H1 (cell line): ENCODE measurements at regions not wholly inside any gene's neighbourhood (a gene's known extent, or its start where the extent isn't known, plus 50 kb on each side); places are given as distances from the start of the nearest gene placed in this dataset.

Source experiments
- CTCF ChIA-PET: fragments of 300-600 bp; sonication (Branson Sonifier 250); formaldehyde crosslinking; loops from one replicate; lab custom pipeline; 2021; ENCODE audit not compliant: partially characterized antibody; lab: Charles Lee
- POLR2A ChIA-PET: fragments of 300-600 bp; sonication (Branson Sonifier 250); formaldehyde crosslinking; loops from one replicate; lab custom pipeline; 2021; ENCODE audit warnings: inconsistent platforms; ENCODE audit not compliant: partially characterized antibody; lab: Charles Lee
- DNase-seq, 2 experiments: peaks; one replicate each; pipeline versions ENCODE4 v3.0.0 to v3.0.0-alpha.2; 2010 to 2022; ENCODE audit warnings: low spot score in 2 of 2, low read depth in 1 of 2, mixed read lengths in 1 of 2
- FAIRE-seq: peaks from 2 replicates; lab custom pipeline; 2011; peaks lifted over from hg19 to GRCh38; lab: Jason Lieb, UNC
- H2AFZ ChIP-seq: 2 replicates; pipeline ENCODE4 v1.8.1; 2012; ENCODE audit warnings: low read length, inconsistent platforms
- H2AK5ac ChIP-seq: 2 replicates; pipeline ENCODE4 v1.6.1; 2013; ENCODE audit warnings: low read depth, low read length
- H2BK120ac ChIP-seq: replicated peaks from 2 replicates; pipeline ENCODE3; 2013; ENCODE audit warnings: low read depth, low read length, inconsistent platforms
- H2BK12ac ChIP-seq: 2 replicates; pipeline ENCODE4 v1.6.1; 2013; ENCODE audit warnings: low read depth, low read length
- H2BK15ac ChIP-seq: 2 replicates; pipeline ENCODE4 v1.6.1; 2013; ENCODE audit warnings: low read length
- H2BK20ac ChIP-seq: 2 replicates; pipeline ENCODE4 v1.6.1; 2013; ENCODE audit warnings: low read length
- H2BK5ac ChIP-seq: 2 replicates; pipeline ENCODE4 v1.6.1; 2013; ENCODE audit warnings: low read depth, low read length
- H3K14ac ChIP-seq: 2 replicates; pipeline ENCODE4 v1.6.1; 2013; ENCODE audit warnings: inconsistent platforms; ENCODE audit not compliant: insufficient read length
- H3K18ac ChIP-seq: 2 replicates; pipeline ENCODE4 v1.6.1; 2013; ENCODE audit warnings: low read length; ENCODE audit errors: extremely low read depth
- H3K23ac ChIP-seq: 2 replicates; pipeline ENCODE4 v1.6.1; 2013; ENCODE audit warnings: inconsistent platforms; ENCODE audit not compliant: insufficient read length
- H3K23me2 ChIP-seq: 2 replicates; pipeline ENCODE4 v1.6.1; 2013; ENCODE audit warnings: low read depth, low read length
- H3K27ac ChIP-seq: 2 replicates; pipeline ENCODE4 v1.6.1; 2011; ENCODE audit warnings: low read depth, low read length, inconsistent platforms
- H3K27me3 ChIP-seq, 4 experiments: replicated peaks in 1 of 4; 1 replicate in 1 of 4; 2 replicates in 3 of 4; pipeline versions ENCODE4 v1.6.1 to v1.8.1; 2011 to 2013; ENCODE audit warnings: low read length in 3 of 4, mild to moderate bottlenecking in 3 of 4, inconsistent platforms in 2 of 4, mixed read lengths in 2 of 4, moderate library complexity in 1 of 4; ENCODE audit not compliant: control insufficient read depth in 3 of 4, insufficient read depth in 3 of 4; ENCODE audit errors: extremely low read depth in 1 of 4
- H3K36me3 ChIP-seq, 4 experiments: 2 replicates each; pipeline versions ENCODE4 v1.6.1 to v1.8.1; 2011 to 2013; ENCODE audit warnings: mild to moderate bottlenecking in 4 of 4, low read length in 3 of 4, moderate library complexity in 2 of 4, control low read depth in 1 of 4, inconsistent platforms in 1 of 4; ENCODE audit not compliant: insufficient read depth in 4 of 4, control insufficient read depth in 2 of 4
- H3K4ac ChIP-seq: replicated peaks from 2 replicates; pipeline ENCODE3; 2013; ENCODE audit warnings: low read length, low read depth, mixed read lengths, inconsistent platforms; ENCODE audit not compliant: insufficient read length
- H3K4me1 ChIP-seq, 4 experiments: replicated peaks in 1 of 4; 1 replicate in 1 of 4; 2 replicates in 3 of 4; pipeline versions ENCODE4 v1.6.1 to v1.8.1; 2011 to 2013; ENCODE audit warnings: low read length in 3 of 4, inconsistent platforms in 2 of 4, mixed read lengths in 1 of 4; ENCODE audit not compliant: insufficient read depth in 4 of 4, control insufficient read depth in 3 of 4
- H3K4me2 ChIP-seq, 2 experiments: 2 replicates each; pipeline versions ENCODE4 v1.6.1 to v1.8.1; 2011 to 2013; ENCODE audit warnings: low read depth in 2 of 2, low read length in 2 of 2, control low read depth in 1 of 2, inconsistent platforms in 1 of 2, mild to moderate bottlenecking in 1 of 2; ENCODE audit not compliant: insufficient read depth in 1 of 2
- H3K4me3 ChIP-seq, 4 experiments: fragments of 200-600, 300-600 bp in 1 of 4; sonication (generic), shearing (Covaris generic), sonication (Bioruptor Twin) in 1 of 4; 2 replicates each; pipeline versions ENCODE4 v1.5.1 to v1.8.1; 2011 to 2016; ENCODE audit warnings: low read length in 4 of 4, low read depth in 3 of 4, control low read depth in 2 of 4, inconsistent platforms in 2 of 4, mild to moderate bottlenecking in 2 of 4, mixed read lengths in 1 of 4, moderate library complexity in 1 of 4; ENCODE audit not compliant: insufficient read depth in 2 of 4; ENCODE audit errors: extremely low read depth in 1 of 4
- H3K56ac ChIP-seq: replicated peaks from 2 replicates; pipeline ENCODE3; 2013; ENCODE audit warnings: low read depth, mild to moderate bottlenecking, mixed read lengths, low read length, inconsistent platforms; ENCODE audit not compliant: insufficient read length
- H3K79me1 ChIP-seq: 2 replicates; pipeline ENCODE4 v1.6.1; 2013; ENCODE audit warnings: low read depth, low read length, control low read depth
- H3K79me2 ChIP-seq, 2 experiments: 2 replicates each; pipeline versions ENCODE4 v1.6.1 to v1.8.1; 2012 to 2013; ENCODE audit warnings: low read length in 2 of 2, mild to moderate bottlenecking in 2 of 2, inconsistent platforms in 1 of 2; ENCODE audit not compliant: insufficient read depth in 2 of 2, control insufficient read depth in 1 of 2
- H3K9ac ChIP-seq, 4 experiments: replicated peaks in 1 of 4; 1 replicate in 1 of 4; 2 replicates in 3 of 4; pipeline versions ENCODE4 v1.6.1 to v1.8.1; 2011 to 2013; ENCODE audit warnings: low read depth in 3 of 4, low read length in 3 of 4, control low read depth in 2 of 4, mild to moderate bottlenecking in 2 of 4, moderate library complexity in 2 of 4, inconsistent platforms in 1 of 4; ENCODE audit errors: extremely low read depth in 1 of 4
- H3K9me3 ChIP-seq, 2 experiments: 2 replicates each; pipeline versions ENCODE4 v1.6.1 to v1.8.1; 2012 to 2013; ENCODE audit warnings: mild to moderate bottlenecking in 2 of 2, moderate library complexity in 2 of 2, control low read depth in 1 of 2, inconsistent platforms in 1 of 2, low read depth in 1 of 2, low read length in 1 of 2, mixed read lengths in 1 of 2; ENCODE audit not compliant: insufficient read depth in 2 of 2
- H4K20me1 ChIP-seq, 2 experiments: replicated peaks in 1 of 2; 2 replicates each; pipeline versions ENCODE3 to v1.8.1; 2011 to 2013; ENCODE audit warnings: inconsistent platforms in 2 of 2, low read length in 2 of 2, mild to moderate bottlenecking in 1 of 2; ENCODE audit not compliant: insufficient read depth in 2 of 2, control insufficient read depth in 1 of 2
- H4K5ac ChIP-seq: 2 replicates; pipeline ENCODE4 v1.6.1; 2013; ENCODE audit warnings: low read length, low read depth, mixed read lengths, inconsistent platforms; ENCODE audit not compliant: insufficient read length
- H4K8ac ChIP-seq: 2 replicates; pipeline ENCODE4 v1.8.0; 2013; ENCODE audit warnings: mild to moderate bottlenecking, moderate library complexity, low read length, inconsistent platforms; ENCODE audit not compliant: insufficient read depth; ENCODE audit errors: extremely low read depth
- H4K91ac ChIP-seq: replicated peaks from 2 replicates; pipeline ENCODE3; 2013; ENCODE audit warnings: low read length, mixed read lengths, inconsistent platforms; ENCODE audit not compliant: insufficient read length
- CEBPB ChIP-seq: IDR thresholded peaks from 2 replicates; pipeline ENCODE4 v1.6.1; 2012; ENCODE audit warnings: low read depth, low read length
- CHD2 ChIP-seq: IDR thresholded peaks from 2 replicates; pipeline ENCODE4 v1.6.1; 2012; ENCODE audit warnings: low read length, improper control_type of control experiment
- GTF2F1 ChIP-seq: IDR thresholded peaks from 2 replicates; pipeline ENCODE4 v1.6.1; 2012; ENCODE audit warnings: low read depth, low read length, improper control_type of control experiment, borderline replicate concordance
- KDM1A ChIP-seq: fragments of 200-600, 300-600 bp; sonication (generic); IDR thresholded peaks from 2 replicates; pipeline ENCODE4 v1.7.1; 2016; ENCODE audit warnings: mild to moderate bottlenecking, low read length, borderline replicate concordance
- NANOG ChIP-seq: IDR thresholded peaks from 2 replicates; pipeline ENCODE4 v1.6.1; 2011; ENCODE audit warnings: low read length, low read depth, mild to moderate bottlenecking, inconsistent platforms; ENCODE audit not compliant: insufficient read depth, poor library complexity, severe bottlenecking
- NRF1 ChIP-seq: IDR thresholded peaks from 2 replicates; pipeline ENCODE4 v1.6.1; 2011; ENCODE audit warnings: mild to moderate bottlenecking, low read depth, low read length, improper control_type of control experiment
- POU5F1 ChIP-seq: IDR thresholded peaks from 2 replicates; pipeline ENCODE4 v1.6.1; 2011; ENCODE audit warnings: low read depth, mild to moderate bottlenecking, low read length, moderate library complexity
- RFX5 ChIP-seq: IDR thresholded peaks from 2 replicates; pipeline ENCODE4 v1.6.1; 2011; ENCODE audit warnings: low read depth, low read length, improper control_type of control experiment, borderline replicate concordance
- SIN3A ChIP-seq, 2 experiments: IDR thresholded peaks in 1 of 2; conservative IDR thresholded peaks in 1 of 2; 2 replicates each; pipeline ENCODE4 v1.6.1; 2011 to 2012; ENCODE audit warnings: low read length in 2 of 2, improper control_type of control experiment in 1 of 2, low read depth in 1 of 2, mild to moderate bottlenecking in 1 of 2
- SP4 ChIP-seq: IDR thresholded peaks from 2 replicates; pipeline ENCODE4 v1.6.1; 2012; ENCODE audit warnings: low read length, inconsistent platforms
- SRF ChIP-seq: IDR thresholded peaks from 2 replicates; pipeline ENCODE4 v1.6.1; 2011; ENCODE audit warnings: mild to moderate bottlenecking, low read depth, low read length, moderate library complexity
- TEAD4 ChIP-seq: IDR thresholded peaks from 2 replicates; pipeline ENCODE4 v1.6.1; 2012; ENCODE audit warnings: low read depth, low read length, inconsistent platforms, mixed read lengths
- TF ChIP-seq, protein P1 (sequence below): IDR thresholded peaks from 2 replicates; pipeline ENCODE4 v1.6.1; 2012; ENCODE audit warnings: inconsistent platforms

DNA sequence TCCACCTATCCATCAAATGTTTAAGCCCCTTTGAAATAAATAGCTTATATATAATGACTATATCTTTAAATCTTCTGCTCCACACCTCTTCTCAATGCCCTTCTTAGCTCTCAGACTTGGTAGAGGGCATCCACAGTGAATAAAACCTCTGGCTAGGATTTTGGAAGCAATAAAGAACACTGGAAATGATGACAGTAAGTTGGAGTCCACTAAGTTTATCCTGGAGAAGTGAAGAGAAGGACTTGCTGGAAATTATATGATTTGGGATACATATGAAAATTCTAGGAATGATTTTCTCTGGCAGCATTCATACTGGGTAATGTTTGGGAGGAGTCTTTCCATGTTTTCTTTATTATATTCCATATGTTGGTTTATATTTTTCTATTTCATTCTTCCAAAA, 133.5 kb upstream of the KL start:
- no peak for TF ChIP-seq SP4
- TF ChIP-seq NANOG = no peak
- no peak for TF ChIP-seq TEAD4
- no peak for TF ChIP-seq SRF
- TF ChIP-seq, protein P1, sequence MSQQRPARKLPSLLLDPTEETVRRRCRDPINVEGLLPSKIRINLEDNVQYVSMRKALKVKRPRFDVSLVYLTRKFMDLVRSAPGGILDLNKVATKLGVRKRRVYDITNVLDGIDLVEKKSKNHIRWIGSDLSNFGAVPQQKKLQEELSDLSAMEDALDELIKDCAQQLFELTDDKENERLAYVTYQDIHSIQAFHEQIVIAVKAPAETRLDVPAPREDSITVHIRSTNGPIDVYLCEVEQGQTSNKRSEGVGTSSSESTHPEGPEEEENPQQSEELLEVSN = no peak
- TF ChIP-seq GTF2F1 = no peak
- no peak for TF ChIP-seq KDM1A
- no peak for TF ChIP-seq SIN3A (conservative IDR thresholded peaks at IDR 0.05 in 1 of 2, IDR thresholded peaks at IDR 0.05 in 1 of 2; ENCODE audit: low read depth in 1 of 2, low read length in 2 of 2)
- TF ChIP-seq CEBPB = no peak
- no peak for TF ChIP-seq RFX5
- no peak for TF ChIP-seq NRF1
- TF ChIP-seq POU5F1 = no peak
- no peak for TF ChIP-seq CHD2
- Histone ChIP-seq H2BK12ac (no peak overlapping the region), H2AFZ (no peak overlapping the region), H3K56ac (no peak overlapping the region), H2BK120ac (no peak overlapping the region), H3K27me3 (no peaks in the 10 kb centered on the region), H3K4me2 (no peak overlapping the region), H2AK5ac (no peak overlapping the region), H3K79me2 (no peaks in the 10 kb centered on the region), H3K79me1 (no peaks in the 10 kb centered on the region), H3K4me1 (no peaks in the 10 kb centered on the region), H4K91ac (no peak overlapping the region), H4K20me1 (no peaks in the 10 kb centered on the region), H3K9me3 (peaks cover 1% of the 10 kb centered on the region in 2 experiments; a peak in 1 of 4 replicates), H4K8ac (no peak overlapping the region), H3K18ac (no peak overlapping the region), H3K4me3 (no peak overlapping the region), H3K23me2 (no peaks in the 10 kb centered on the region), H3K36me3 (no peaks in the 10 kb centered on the region), H2BK20ac (no peak overlapping the region), H2BK5ac (no peak overlapping the region), H4K5ac (no peak overlapping the region), H3K9ac (no peak overlapping the region), H3K4ac (no peak overlapping the region), H3K23ac (no peak overlapping the region), H2BK15ac (no peak overlapping the region), H3K14ac (no peak overlapping the region), H3K27ac (no peak overlapping the region)
- ChIA-PET CTCF (no interaction called here), POLR2A (no interaction called here)
- DNase-seq (no peak), FAIRE-seq (no peak)
